HFFc6 (cell line): ENCODE measurements at regions not wholly inside any gene's neighbourhood (a gene's known extent, or its start where the extent isn't known, plus 50 kb on each side); places are given as distances from the start of the nearest gene placed in this dataset.
"Not testable (repeated sequence)": the region's sequence is repeated elsewhere in the genome, so short reads cannot be mapped to it uniquely, and the experiment has no call there.

Experiments
- DNase-seq: peaks from one replicate; pipeline ENCODE4 v3.0.0-alpha.2; 2018
- H3K27ac Mint-ChIP-seq: 2 replicates; pipeline ENCODE4 v1.8.0; 2020; ENCODE audit warnings: mild to moderate bottlenecking, mixed read lengths
- H3K27me3 Mint-ChIP-seq: 2 replicates; pipeline ENCODE4 v1.8.0; 2021; ENCODE audit warnings: mild to moderate bottlenecking, moderate library complexity, mixed read lengths; ENCODE audit not compliant: insufficient read depth
- H3K36me3 Mint-ChIP-seq: 2 replicates; pipeline ENCODE4 v1.8.0; 2021; ENCODE audit warnings: low read depth, mixed read lengths
- H3K4me1 Mint-ChIP-seq: 2 replicates; pipeline ENCODE4 v1.8.0; 2020; ENCODE audit warnings: low read depth, mixed read lengths
- H3K4me3 Mint-ChIP-seq: 2 replicates; pipeline ENCODE4 v1.8.0; 2020; ENCODE audit warnings: mild to moderate bottlenecking, moderate library complexity, mixed read lengths
- H3K9me3 Mint-ChIP-seq: 2 replicates; pipeline ENCODE4 v1.8.0; 2020; ENCODE audit warnings: mild to moderate bottlenecking, mixed read lengths
- TF ChIP-seq, protein P1 (sequence below): fragments of 200-600 bp; sonication (generic); IDR thresholded peaks from 2 replicates; pipeline ENCODE4 v1.5.0; 2021; ENCODE audit warnings: antibody characterized with exemption, mild to moderate bottlenecking

DNA sequence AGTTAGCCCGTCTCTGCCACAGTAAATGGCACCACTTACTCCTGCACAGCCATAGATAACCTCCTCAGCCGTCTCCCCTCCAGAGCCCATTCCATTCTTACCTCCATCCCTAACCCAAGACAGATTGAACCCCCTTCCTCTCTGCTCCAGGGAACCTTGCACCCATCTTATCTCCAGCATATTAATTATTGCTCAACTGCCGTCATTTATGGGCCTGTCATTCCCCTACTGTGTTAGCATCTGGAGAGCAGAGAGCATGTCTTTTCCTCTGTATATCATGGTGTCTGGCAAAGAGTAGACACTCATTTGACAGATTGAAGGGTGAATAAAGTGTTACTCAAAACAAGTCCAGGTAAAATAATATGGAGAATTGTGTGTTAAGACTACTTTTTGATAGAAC lies 270.0 kb downstream of the CEP170 start:
- not testable (repeated sequence) for H3K4me1 Mint-ChIP-seq, H3K4me3 Mint-ChIP-seq, H3K27ac Mint-ChIP-seq, H3K36me3 Mint-ChIP-seq, H3K27me3 Mint-ChIP-seq, DNase-seq
- peaks cover 12% of the 10 kb centered on the region; the same call in 1 of the 2 replicates for H3K9me3 Mint-ChIP-seq

DNA sequence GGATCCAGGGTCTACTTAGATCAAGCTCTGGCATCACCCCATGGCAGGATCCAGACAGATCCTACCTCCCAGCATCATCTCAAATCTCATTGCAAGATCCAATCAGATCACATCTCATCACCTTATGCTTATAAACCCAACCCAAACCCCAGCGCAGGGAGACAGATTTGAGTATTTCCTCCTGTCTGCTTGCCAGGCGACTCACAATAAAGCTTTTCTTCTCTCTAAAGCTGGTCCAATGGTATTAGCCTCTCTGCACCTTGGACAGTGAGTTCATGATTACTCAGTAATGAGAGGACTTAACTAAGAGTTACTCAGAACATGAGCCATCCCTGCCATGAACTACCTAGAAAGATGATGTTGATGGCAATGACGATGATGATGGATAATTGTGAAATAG lies 281.7 kb downstream of the CEP170 start:
- H3K27me3 Mint-ChIP-seq, H3K9me3 Mint-ChIP-seq, H3K36me3 Mint-ChIP-seq, H3K4me3 Mint-ChIP-seq, H3K27ac Mint-ChIP-seq, H3K4me1 Mint-ChIP-seq: not testable (repeated sequence)
- peak; percentile 17 for DNase-seq

DNA sequence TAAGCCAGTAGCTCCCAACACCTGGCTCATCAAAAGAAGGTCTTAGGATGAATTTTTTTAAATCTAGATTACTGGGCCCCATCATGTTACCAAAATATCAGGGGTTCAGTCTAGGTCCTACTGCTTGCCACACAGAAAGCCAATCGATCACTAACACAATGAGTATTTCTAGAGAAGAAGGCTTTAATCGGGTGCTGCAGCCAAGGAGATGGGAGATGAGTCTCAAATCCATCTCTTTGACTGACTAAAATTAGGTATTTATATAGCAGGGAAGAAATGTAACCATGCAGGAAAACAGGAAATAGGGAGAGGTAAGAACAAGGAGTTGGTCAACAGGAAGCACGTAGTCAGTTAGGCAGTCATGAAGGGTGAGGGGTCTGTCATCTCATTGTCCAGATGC lies 288.2 kb downstream of the CEP170 start:
- Mint-ChIP-seq H3K4me1 (no peaks in the 10 kb centered on the region), H3K27ac (no peak overlapping the region), H3K4me3 (no peak overlapping the region), H3K9me3 (peaks cover 42% of the 10 kb centered on the region), H3K36me3 (no peaks in the 10 kb centered on the region), H3K27me3 (no peaks in the 10 kb centered on the region; the same call in 1 of the 2 replicates)
- no peak for DNase-seq
- TF ChIP-seq, protein P1, sequence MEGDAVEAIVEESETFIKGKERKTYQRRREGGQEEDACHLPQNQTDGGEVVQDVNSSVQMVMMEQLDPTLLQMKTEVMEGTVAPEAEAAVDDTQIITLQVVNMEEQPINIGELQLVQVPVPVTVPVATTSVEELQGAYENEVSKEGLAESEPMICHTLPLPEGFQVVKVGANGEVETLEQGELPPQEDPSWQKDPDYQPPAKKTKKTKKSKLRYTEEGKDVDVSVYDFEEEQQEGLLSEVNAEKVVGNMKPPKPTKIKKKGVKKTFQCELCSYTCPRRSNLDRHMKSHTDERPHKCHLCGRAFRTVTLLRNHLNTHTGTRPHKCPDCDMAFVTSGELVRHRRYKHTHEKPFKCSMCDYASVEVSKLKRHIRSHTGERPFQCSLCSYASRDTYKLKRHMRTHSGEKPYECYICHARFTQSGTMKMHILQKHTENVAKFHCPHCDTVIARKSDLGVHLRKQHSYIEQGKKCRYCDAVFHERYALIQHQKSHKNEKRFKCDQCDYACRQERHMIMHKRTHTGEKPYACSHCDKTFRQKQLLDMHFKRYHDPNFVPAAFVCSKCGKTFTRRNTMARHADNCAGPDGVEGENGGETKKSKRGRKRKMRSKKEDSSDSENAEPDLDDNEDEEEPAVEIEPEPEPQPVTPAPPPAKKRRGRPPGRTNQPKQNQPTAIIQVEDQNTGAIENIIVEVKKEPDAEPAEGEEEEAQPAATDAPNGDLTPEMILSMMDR = no peak

DNA sequence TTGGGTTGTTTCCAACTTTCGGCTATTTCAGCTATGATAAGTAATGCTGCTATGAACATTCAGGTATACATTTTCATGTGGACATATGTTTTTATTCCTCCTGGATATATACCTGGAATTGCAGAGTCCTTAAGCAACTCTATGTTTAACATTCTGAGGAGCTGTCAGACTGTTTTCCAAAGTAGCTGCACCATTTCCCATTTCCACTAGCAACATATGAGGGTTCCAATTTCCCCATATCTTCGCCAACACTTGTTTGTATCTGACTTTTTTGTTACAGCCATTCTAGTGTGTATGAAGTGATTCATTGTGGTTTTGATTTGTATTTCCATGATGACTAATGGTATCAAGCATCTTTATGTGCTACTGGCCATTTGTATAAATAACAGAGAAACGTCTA lies 295.7 kb downstream of the CEP170 start:
- H3K4me3 Mint-ChIP-seq, H3K36me3 Mint-ChIP-seq, H3K27me3 Mint-ChIP-seq, H3K27ac Mint-ChIP-seq, DNase-seq, H3K4me1 Mint-ChIP-seq: not testable (repeated sequence)
- H3K9me3 Mint-ChIP-seq = peaks cover 40% of the 10 kb centered on the region

DNA sequence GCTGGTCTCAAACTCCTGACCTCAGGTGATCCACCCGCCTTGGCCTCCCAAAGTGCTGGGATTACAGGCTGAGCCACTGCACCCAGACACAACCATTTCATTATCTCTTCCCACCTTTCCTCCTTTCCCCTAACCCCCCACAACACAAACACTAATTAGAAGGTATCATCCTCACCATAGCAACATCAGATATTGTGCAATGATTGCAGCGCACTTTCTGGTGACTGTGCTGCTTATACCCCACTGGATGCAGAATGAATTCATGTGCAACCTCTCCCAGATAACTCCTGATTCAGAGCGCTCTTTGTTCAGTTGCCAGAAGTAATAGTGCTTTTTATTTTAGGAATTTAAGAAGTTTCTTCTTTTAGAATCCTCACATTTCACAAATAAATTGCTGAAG lies 300.1 kb downstream of the CEP170 start:
- H3K27me3 Mint-ChIP-seq, H3K27ac Mint-ChIP-seq, H3K4me1 Mint-ChIP-seq, H3K36me3 Mint-ChIP-seq, DNase-seq, H3K4me3 Mint-ChIP-seq: not testable (repeated sequence)
- peaks cover 47% of the 10 kb centered on the region for H3K9me3 Mint-ChIP-seq

DNA sequence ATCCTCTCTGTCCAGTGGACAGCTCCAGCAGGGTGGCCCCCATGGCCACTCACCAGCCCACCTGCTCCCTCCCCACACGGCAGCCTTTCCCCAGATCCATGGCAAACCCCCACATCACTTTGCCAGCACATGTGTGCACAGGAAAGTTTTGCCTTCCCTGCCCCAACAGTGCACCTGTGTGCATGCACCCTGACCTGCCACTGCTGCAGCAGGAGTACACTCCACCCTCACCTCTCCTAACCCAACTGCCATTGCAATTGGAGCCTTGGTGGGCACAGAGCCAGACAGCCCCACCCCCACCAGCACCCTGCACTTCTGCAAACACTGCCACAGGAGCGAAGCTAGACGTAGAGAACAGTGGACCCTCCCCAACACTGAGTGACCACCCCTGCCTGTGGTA lies 308.9 kb downstream of the CEP170 start:
- Mint-ChIP-seq H3K36me3 (peaks cover 4% of the 10 kb centered on the region; the same call in 1 of the 2 replicates), H3K27ac (no peak overlapping the region), H3K27me3 (peaks cover 2% of the 10 kb centered on the region), H3K4me3 (no peak overlapping the region), H3K9me3 (peaks cover 61% of the 10 kb centered on the region), H3K4me1 (no peaks in the 10 kb centered on the region)
- DNase-seq = no peak
- TF ChIP-seq, protein P1 = no peak

DNA sequence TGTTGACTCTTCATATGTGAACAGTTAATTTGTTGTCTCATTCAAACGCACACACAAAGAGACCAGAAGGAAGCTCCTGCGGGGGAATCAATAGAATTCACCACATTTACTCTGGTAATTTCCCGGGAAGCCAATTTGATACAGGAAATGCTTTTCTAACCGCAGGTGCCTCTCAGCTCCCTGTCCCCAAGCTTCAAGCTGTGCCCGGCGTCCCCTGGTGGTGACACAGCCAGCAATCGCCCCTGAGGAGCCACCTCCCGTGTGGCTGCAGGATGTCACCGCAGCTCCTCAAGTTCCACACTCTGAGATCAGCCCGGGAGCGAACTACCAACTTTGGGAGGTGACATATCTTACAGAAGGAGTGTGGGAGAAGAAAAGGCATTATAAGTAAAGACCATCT lies 318.4 kb downstream of the CEP170 start:
- H3K27ac Mint-ChIP-seq, H3K27me3 Mint-ChIP-seq, H3K36me3 Mint-ChIP-seq, H3K4me3 Mint-ChIP-seq, DNase-seq, H3K4me1 Mint-ChIP-seq: not testable (repeated sequence)
- peaks cover 46% of the 10 kb centered on the region for H3K9me3 Mint-ChIP-seq

DNA sequence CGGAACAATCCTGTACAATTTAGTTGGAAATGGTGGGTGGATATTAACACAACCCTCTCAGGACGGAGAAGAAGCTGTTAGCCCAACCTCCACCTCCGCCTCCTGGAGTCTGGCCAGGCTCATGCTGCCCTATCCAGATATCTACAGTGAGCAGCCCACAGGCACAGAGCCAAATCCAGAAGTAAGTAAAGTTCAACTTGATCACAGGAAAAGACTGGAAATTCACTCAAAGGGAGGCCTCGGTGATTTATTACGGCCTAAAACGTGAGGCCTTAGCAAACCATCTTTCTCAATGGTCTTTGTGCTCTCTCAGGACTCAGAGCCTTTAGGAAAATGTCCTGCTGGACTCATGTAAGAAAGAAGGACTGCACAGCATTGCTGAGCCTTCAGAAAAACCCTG lies 330.4 kb downstream of the CEP170 start:
- H3K27me3 Mint-ChIP-seq, DNase-seq, H3K4me3 Mint-ChIP-seq, H3K27ac Mint-ChIP-seq, H3K4me1 Mint-ChIP-seq, H3K36me3 Mint-ChIP-seq: not testable (repeated sequence)
- H3K9me3 Mint-ChIP-seq = peaks cover 43% of the 10 kb centered on the region

DNA sequence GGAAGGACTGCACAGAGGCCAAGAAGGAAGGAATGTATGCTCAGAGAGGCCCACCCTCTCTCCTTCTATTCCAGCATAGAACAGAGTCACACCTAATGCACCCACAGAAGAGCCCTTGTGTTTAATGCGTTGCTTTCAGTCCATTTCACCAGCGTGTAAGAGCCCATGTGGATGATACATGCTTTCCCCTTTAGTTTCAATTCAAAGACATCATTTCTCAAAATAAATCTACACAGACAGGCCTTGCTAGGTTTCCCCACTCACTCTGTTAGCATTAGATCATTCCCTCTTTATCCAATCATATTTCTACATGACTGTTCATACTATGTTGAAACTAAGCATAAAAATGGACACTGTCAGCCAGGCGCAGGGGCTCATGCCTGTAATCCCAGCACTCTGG lies 331.5 kb downstream of the CEP170 start:
- not testable (repeated sequence) for H3K27me3 Mint-ChIP-seq, DNase-seq, H3K36me3 Mint-ChIP-seq, H3K4me1 Mint-ChIP-seq, H3K27ac Mint-ChIP-seq, H3K4me3 Mint-ChIP-seq
- peaks cover 32% of the 10 kb centered on the region for H3K9me3 Mint-ChIP-seq

DNA sequence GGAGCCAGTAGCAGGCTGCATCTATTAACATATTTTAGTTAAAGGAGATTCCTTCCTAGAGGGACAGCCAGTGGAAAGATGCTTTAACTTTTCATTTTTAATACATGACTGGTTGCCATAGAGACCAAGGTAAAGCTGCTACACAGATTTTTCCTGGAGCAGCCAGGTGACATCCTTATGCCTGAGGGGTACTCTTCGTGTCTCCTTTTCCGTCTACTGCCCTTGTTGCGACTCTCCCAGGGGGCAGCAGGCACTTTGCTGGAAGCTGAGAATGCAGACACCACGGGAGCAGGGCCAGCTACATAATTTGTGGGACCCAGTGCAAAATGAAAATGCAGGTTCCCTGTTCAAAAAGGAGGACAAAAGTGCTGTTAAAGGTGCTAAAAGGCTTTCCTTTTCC lies 340.4 kb downstream of the CEP170 start:
- not testable (repeated sequence) for H3K36me3 Mint-ChIP-seq, H3K4me3 Mint-ChIP-seq, H3K27ac Mint-ChIP-seq, H3K4me1 Mint-ChIP-seq, DNase-seq, H3K27me3 Mint-ChIP-seq
- peaks cover 28% of the 10 kb centered on the region for H3K9me3 Mint-ChIP-seq

DNA sequence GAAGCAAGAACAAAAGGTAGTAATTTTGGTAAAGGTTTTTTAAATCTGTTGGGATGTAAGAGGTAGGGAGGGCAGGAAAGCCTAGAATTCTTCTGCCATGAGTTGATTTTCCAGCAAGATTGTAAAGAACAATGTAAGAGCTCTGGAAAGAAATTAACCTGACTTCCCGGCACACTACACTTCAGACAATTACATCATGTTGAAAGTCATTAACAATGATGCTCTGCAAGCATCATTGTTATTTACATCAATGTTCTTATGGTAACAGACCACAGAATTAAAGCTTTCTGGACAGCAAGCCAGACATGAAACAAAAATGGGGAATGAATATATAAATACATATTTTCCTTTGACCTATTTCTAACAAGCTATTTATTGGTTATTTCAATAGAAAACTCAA lies 342.2 kb downstream of the CEP170 start:
- not testable (repeated sequence) for H3K4me1 Mint-ChIP-seq, H3K36me3 Mint-ChIP-seq, H3K4me3 Mint-ChIP-seq, H3K27me3 Mint-ChIP-seq, H3K27ac Mint-ChIP-seq, DNase-seq
- peaks cover 34% of the 10 kb centered on the region for H3K9me3 Mint-ChIP-seq

DNA sequence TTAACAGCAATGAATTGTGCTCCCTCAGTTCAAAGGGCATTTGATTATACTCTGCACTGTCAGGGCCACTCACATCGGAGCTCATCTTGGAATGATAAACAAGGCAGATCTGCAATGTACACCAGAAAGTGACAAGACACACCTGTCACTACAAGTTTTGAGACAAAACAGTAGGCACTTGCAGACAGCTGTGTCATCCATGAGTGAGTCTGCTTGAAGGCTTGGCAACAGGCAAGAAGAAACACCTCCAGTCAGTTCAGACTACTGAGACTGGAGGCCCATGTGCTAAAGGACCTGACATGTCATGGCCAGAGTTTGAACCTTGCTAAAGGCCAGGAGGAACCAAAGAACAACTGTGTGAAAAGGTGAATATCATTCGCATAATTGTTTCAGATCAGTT lies 354.5 kb downstream of the CEP170 start:
- H3K4me1 Mint-ChIP-seq, H3K27me3 Mint-ChIP-seq, H3K27ac Mint-ChIP-seq, DNase-seq, H3K4me3 Mint-ChIP-seq, H3K36me3 Mint-ChIP-seq: not testable (repeated sequence)
- peaks cover 27% of the 10 kb centered on the region for H3K9me3 Mint-ChIP-seq
